ENCODE measurements at regions not wholly inside any gene's neighbourhood (a gene's known extent, or its start where the extent isn't known, plus 50 kb on each side); places are given as distances from the start of the nearest gene placed in this dataset.

GRCh38 chr5:102114525-102115069 is 181.5 kb downstream of the SLCO4C1 start:
- POLR2A ChIA-PET = no interaction called here
- Histone ChIP-seq H3K27ac (ENCODE audit: low read length) (no peak overlapping the region), H3K4me1 (ENCODE audit: control insufficient read depth, insufficient read depth, low read length) (no peaks in the 10 kb centered on the region), H3K4me3 (ENCODE audit: low read depth in 2 of 2, low read length in 2 of 2) (no peak overlapping the region), H3K36me3 (ENCODE audit: control insufficient read depth, insufficient read depth, low read length) (no peaks in the 10 kb centered on the region; the same call in 1 of the 2 replicates), H3K27me3 (ENCODE audit: control insufficient read depth, insufficient read depth, low read length) (no peaks in the 10 kb centered on the region), H3K9me3 (ENCODE audit: control insufficient read depth, insufficient read depth, low read depth, low read length) (no peaks in the 10 kb centered on the region)
- CTCF ChIA-PET = no interaction called here
- intact Hi-C loops (cut with micrococcal nuclease; ENCODE audit: unreplicated experiment) (no loop called here), in situ Hi-C loops (cut with HindIII; ENCODE audit: low pct_unique_long_range_greater_than_20kb, low sequenced_read_pairs) (no loop called here)
- DNase-seq (ENCODE audit: low read depth, low spot score) (no peak), ATAC-seq (no peak)
- BruUV-seq (replicated peaks) = no TSS peak
- TF ChIP-seq POLR2AphosphoS5 (IDR thresholded peaks at IDR 0.05; ENCODE audit: low read depth, low read length) = no peak
- no peak for TF ChIP-seq TCF7L2 (IDR thresholded peaks at IDR 0.05; ENCODE audit: low read depth, low read length)
- no peak for TF ChIP-seq SIN3A (IDR thresholded peaks at IDR 0.05; ENCODE audit: borderline replicate concordance, insufficient read depth, low read depth, low read length)
- no peak for TF ChIP-seq REST (IDR thresholded peaks at IDR 0.05; ENCODE audit: insufficient read depth in 1 of 2, low read depth in 2 of 2, low read length in 1 of 2)
- TF ChIP-seq, protein P1, sequence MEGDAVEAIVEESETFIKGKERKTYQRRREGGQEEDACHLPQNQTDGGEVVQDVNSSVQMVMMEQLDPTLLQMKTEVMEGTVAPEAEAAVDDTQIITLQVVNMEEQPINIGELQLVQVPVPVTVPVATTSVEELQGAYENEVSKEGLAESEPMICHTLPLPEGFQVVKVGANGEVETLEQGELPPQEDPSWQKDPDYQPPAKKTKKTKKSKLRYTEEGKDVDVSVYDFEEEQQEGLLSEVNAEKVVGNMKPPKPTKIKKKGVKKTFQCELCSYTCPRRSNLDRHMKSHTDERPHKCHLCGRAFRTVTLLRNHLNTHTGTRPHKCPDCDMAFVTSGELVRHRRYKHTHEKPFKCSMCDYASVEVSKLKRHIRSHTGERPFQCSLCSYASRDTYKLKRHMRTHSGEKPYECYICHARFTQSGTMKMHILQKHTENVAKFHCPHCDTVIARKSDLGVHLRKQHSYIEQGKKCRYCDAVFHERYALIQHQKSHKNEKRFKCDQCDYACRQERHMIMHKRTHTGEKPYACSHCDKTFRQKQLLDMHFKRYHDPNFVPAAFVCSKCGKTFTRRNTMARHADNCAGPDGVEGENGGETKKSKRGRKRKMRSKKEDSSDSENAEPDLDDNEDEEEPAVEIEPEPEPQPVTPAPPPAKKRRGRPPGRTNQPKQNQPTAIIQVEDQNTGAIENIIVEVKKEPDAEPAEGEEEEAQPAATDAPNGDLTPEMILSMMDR (IDR thresholded peaks at IDR 0.05) = no peak

DNA sequence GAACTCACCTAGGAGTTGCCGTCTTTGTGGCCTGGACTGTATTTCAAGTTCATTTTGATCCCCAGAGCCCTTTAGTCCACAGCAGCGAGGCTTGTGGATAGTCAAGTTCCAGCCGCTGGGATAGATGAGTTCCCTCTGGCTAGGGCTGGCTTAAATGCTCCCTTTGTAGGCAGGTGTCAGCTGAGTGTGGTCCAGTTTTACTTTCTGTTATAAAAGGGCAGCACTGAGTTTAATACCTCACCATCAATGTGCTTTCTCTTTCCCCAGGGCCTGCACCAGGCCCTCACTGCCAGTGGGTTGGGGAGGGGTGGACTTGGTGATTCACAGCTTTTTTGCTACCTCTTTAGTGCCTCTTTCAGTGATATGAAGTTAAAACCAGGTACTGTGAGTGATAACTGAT is 188.2 kb downstream of the SLCO4C1 start:
- intact Hi-C loops (cut with micrococcal nuclease; ENCODE audit: unreplicated experiment) (no loop called here), in situ Hi-C loops (cut with HindIII; ENCODE audit: low pct_unique_long_range_greater_than_20kb, low sequenced_read_pairs) (no loop called here)
- Histone ChIP-seq H3K4me3 (ENCODE audit: low read depth in 2 of 2, low read length in 2 of 2) (no peak overlapping the region), H3K36me3 (ENCODE audit: control insufficient read depth, insufficient read depth, low read length) (no peaks in the 10 kb centered on the region; the same call in 1 of the 2 replicates), H3K27me3 (ENCODE audit: control insufficient read depth, insufficient read depth, low read length) (no peaks in the 10 kb centered on the region), H3K27ac (ENCODE audit: low read length) (no peak overlapping the region), H3K4me1 (ENCODE audit: control insufficient read depth, insufficient read depth, low read length) (no peaks in the 10 kb centered on the region), H3K9me3 (ENCODE audit: control insufficient read depth, insufficient read depth, low read depth, low read length) (no peaks in the 10 kb centered on the region)
- no peak for ATAC-seq
- no peak for TF ChIP-seq REST (IDR thresholded peaks at IDR 0.05; ENCODE audit: insufficient read depth in 1 of 2, low read depth in 2 of 2, low read length in 1 of 2)
- POLR2A ChIA-PET = no interaction called here
- CTCF ChIA-PET = no interaction called here
- no TSS peak for BruUV-seq (replicated peaks)
- no peak for DNase-seq (ENCODE audit: low read depth, low spot score)
